GM08714 (cell line): ENCODE measurements at regions not wholly inside any gene's neighbourhood (a gene's known extent, or its start where the extent isn't known, plus 50 kb on each side); places are given as distances from the start of the nearest gene placed in this dataset.
"Not testable (repeated sequence)": the region's sequence is repeated elsewhere in the genome, so short reads cannot be mapped to it uniquely, and the experiment has no call there.

Experiments
- H3K4me3 ChIP-seq: fragments of 200-500 bp; sonication (Bioruptor generic); 2 replicates; pipeline ENCODE4 v1.5.1; 2014; ENCODE audit warnings: mild to moderate bottlenecking, low read length, inconsistent platforms
- ZNF274 ChIP-seq: IDR thresholded peaks from 2 replicates; pipeline ENCODE4 v1.6.1; 2012; ENCODE audit warnings: mild to moderate bottlenecking, low read depth, low read length

- TF ChIP-seq ZNF274 = no peak
- no peak overlapping the region for H3K4me3 ChIP-seq
Measured at GRCh38 chr10:90288391-90288933, 569.4 kb downstream of the HTR7 start.

- no peak overlapping the region for H3K4me3 ChIP-seq
- TF ChIP-seq ZNF274 = no peak
Measured at GRCh38 chr10:90289037-90289436, 568.8 kb downstream of the HTR7 start.

GRCh38 chr10:90293616-90294015 lies 564.2 kb downstream of the HTR7 start:
- TF ChIP-seq ZNF274 = no peak
- H3K4me3 ChIP-seq = no peak overlapping the region

- not testable (repeated sequence) for H3K4me3 ChIP-seq
Measured at GRCh38 chr10:90294821-90295540, 562.9 kb downstream of the HTR7 start.

GRCh38 chr10:90302031-90302430 lies 555.8 kb downstream of the HTR7 start:
- not testable (repeated sequence) for H3K4me3 ChIP-seq

- no peak overlapping the region for H3K4me3 ChIP-seq
- TF ChIP-seq ZNF274 = no peak
Measured at GRCh38 chr10:90302758-90303481, 554.9 kb downstream of the HTR7 start.

GRCh38 chr10:90304533-90304932 lies 553.3 kb downstream of the HTR7 start:
- TF ChIP-seq ZNF274 = no peak
- H3K4me3 ChIP-seq = no peak overlapping the region

GRCh38 chr10:90306187-90306586 lies 551.7 kb downstream of the HTR7 start:
- TF ChIP-seq ZNF274 = no peak

GRCh38 chr10:90308223-90308622 lies 549.6 kb downstream of the HTR7 start:
- no peak for TF ChIP-seq ZNF274

More at GRCh38 chr10:90306187-90306586, 551.7 kb downstream of the HTR7 start:
- no peak overlapping the region for H3K4me3 ChIP-seq

GRCh38 chr10:90313576-90314325 lies 544.1 kb downstream of the HTR7 start:
- H3K4me3 ChIP-seq = no peak overlapping the region
- no peak for TF ChIP-seq ZNF274

More at GRCh38 chr10:90308223-90308622, 549.6 kb downstream of the HTR7 start:
- H3K4me3 ChIP-seq = no peak overlapping the region

GRCh38 chr10:90314718-90315117 lies 543.1 kb downstream of the HTR7 start:
- TF ChIP-seq ZNF274 = no peak
- H3K4me3 ChIP-seq = no peak overlapping the region

GRCh38 chr10:90317172-90317571 lies 540.7 kb downstream of the HTR7 start:
- no peak for TF ChIP-seq ZNF274
- no peak overlapping the region for H3K4me3 ChIP-seq

- no peak overlapping the region for H3K4me3 ChIP-seq
- no peak for TF ChIP-seq ZNF274
Measured at GRCh38 chr10:90318659-90319058, 539.2 kb downstream of the HTR7 start.

GRCh38 chr10:90319188-90319914 lies 538.5 kb downstream of the HTR7 start:
- no peak for TF ChIP-seq ZNF274
- no peak overlapping the region for H3K4me3 ChIP-seq
